Panc1 (cell line): ENCODE measurements at regions not wholly inside any gene's neighbourhood (a gene's known extent, or its start where the extent isn't known, plus 50 kb on each side); places are given as distances from the start of the nearest gene placed in this dataset.

Experiments
- ATAC-seq: fragments of 200-7000 bp; cut with Tn5 transposase; 2 replicates; pipeline ENCODE4 v1.9.1; 2020; ENCODE audit warnings: mild to moderate bottlenecking, moderate library complexity
- BruUV-seq: library from RNA; stranded (reverse); fragments of 400-500 nt; replicated peaks from 2 replicates; lab custom pipeline; 2021; lab: Mats Ljungman, UMichigan
- CTCF ChIA-PET: fragments of 300-600 bp; sonication (Branson Sonifier 250); formaldehyde crosslinking; loops from one replicate; lab custom pipeline; 2022; ENCODE audit warnings: antibody characterized with exemption; lab: Charles Lee
- POLR2A ChIA-PET: fragments of 300-600 bp; sonication (Branson Sonifier 250); formaldehyde crosslinking; loops from one replicate; lab custom pipeline; 2022; ENCODE audit warnings: antibody characterized with exemption; lab: Charles Lee
- DNase-seq: peaks from one replicate; pipeline ENCODE4 v3.0.0-alpha.2; 2010; ENCODE audit warnings: low read depth, low spot score
- H3K27ac ChIP-seq: 2 replicates; pipeline ENCODE4 v1.5.1; 2011; ENCODE audit warnings: mild to moderate bottlenecking, low read length, inconsistent platforms
- H3K27me3 ChIP-seq: fragments of 200-500 bp; sonication (Bioruptor generic); 2 replicates; pipeline ENCODE4 v1.6.0; 2014; ENCODE audit warnings: low read length, inconsistent platforms; ENCODE audit not compliant: control insufficient read depth, insufficient read depth
- H3K36me3 ChIP-seq: fragments of 200-500 bp; sonication (Bioruptor generic); 2 replicates; pipeline ENCODE4 v1.5.1; 2014; ENCODE audit warnings: inconsistent platforms, mild to moderate bottlenecking, low read length, moderate library complexity; ENCODE audit not compliant: control insufficient read depth, insufficient read depth
- H3K4me1 ChIP-seq: 2 replicates; pipeline ENCODE4 v1.5.1; 2011; ENCODE audit warnings: inconsistent platforms, mild to moderate bottlenecking, low read length, moderate library complexity; ENCODE audit not compliant: control insufficient read depth, insufficient read depth
- H3K4me3 ChIP-seq, 2 experiments: 2 replicates each; pipeline ENCODE4 v1.5.1; 2011 to 2012; ENCODE audit warnings: low read depth in 2 of 2, low read length in 2 of 2, mild to moderate bottlenecking in 2 of 2, inconsistent platforms in 1 of 2, moderate library complexity in 1 of 2
- H3K9me3 ChIP-seq: fragments of 200-500 bp; sonication (Bioruptor generic); 2 replicates; pipeline ENCODE4 v1.5.1; 2014; ENCODE audit warnings: low read depth, mild to moderate bottlenecking, inconsistent platforms, low read length, moderate library complexity; ENCODE audit not compliant: control insufficient read depth, insufficient read depth
- POLR2AphosphoS5 ChIP-seq: IDR thresholded peaks from 2 replicates; pipeline ENCODE4 v1.6.1; 2012; ENCODE audit warnings: mild to moderate bottlenecking, low read depth, low read length, moderate library complexity
- SIN3A ChIP-seq: IDR thresholded peaks from 2 replicates; pipeline ENCODE4 v1.6.1; 2012; ENCODE audit warnings: low read depth, mild to moderate bottlenecking, low read length, moderate library complexity, borderline replicate concordance; ENCODE audit not compliant: insufficient read depth
- TCF7L2 ChIP-seq: IDR thresholded peaks from 2 replicates; pipeline ENCODE4 v1.6.1; 2011; ENCODE audit warnings: mild to moderate bottlenecking, low read depth, low read length, inconsistent platforms
- in situ Hi-C: cut with HindIII; loops from 2 replicates; pipeline ENCODE4 v1.10.0; 2016; ENCODE audit warnings: low sequenced_read_pairs, low pct_unique_long_range_greater_than_20kb
- intact Hi-C: fragments of 100-400 bp; cut with micrococcal nuclease; formaldehyde crosslinking; loops from one replicate; pipeline ENCODE4 v1.10.0; 2022; ENCODE audit not compliant: unreplicated experiment
- TF ChIP-seq, protein P1 (sequence below), 2 experiments: IDR thresholded peaks; 2 replicates each; pipeline ENCODE4 v1.6.1; 2011 to 2012; ENCODE audit warnings: low read depth in 2 of 2, control low read depth in 1 of 2, low read length in 1 of 2, mild to moderate bottlenecking in 1 of 2, moderate library complexity in 1 of 2; ENCODE audit not compliant: insufficient read depth in 1 of 2
- TF ChIP-seq, protein P2 (sequence below): fragments of 450-650 bp; IDR thresholded peaks from 2 replicates; pipeline ENCODE4 v1.5.1; 2017; ENCODE audit warnings: mild to moderate bottlenecking

- DNase-seq = no peak
- Histone ChIP-seq H3K27ac (no peak overlapping the region), H3K9me3 (no peaks in the 10 kb centered on the region), H3K36me3 (no peaks in the 10 kb centered on the region), H3K27me3 (no peaks in the 10 kb centered on the region), H3K4me3 (no peak overlapping the region), H3K4me1 (no peaks in the 10 kb centered on the region)
- ChIA-PET CTCF (no interaction called here), POLR2A (no interaction called here)
- TF ChIP-seq, protein P1, sequence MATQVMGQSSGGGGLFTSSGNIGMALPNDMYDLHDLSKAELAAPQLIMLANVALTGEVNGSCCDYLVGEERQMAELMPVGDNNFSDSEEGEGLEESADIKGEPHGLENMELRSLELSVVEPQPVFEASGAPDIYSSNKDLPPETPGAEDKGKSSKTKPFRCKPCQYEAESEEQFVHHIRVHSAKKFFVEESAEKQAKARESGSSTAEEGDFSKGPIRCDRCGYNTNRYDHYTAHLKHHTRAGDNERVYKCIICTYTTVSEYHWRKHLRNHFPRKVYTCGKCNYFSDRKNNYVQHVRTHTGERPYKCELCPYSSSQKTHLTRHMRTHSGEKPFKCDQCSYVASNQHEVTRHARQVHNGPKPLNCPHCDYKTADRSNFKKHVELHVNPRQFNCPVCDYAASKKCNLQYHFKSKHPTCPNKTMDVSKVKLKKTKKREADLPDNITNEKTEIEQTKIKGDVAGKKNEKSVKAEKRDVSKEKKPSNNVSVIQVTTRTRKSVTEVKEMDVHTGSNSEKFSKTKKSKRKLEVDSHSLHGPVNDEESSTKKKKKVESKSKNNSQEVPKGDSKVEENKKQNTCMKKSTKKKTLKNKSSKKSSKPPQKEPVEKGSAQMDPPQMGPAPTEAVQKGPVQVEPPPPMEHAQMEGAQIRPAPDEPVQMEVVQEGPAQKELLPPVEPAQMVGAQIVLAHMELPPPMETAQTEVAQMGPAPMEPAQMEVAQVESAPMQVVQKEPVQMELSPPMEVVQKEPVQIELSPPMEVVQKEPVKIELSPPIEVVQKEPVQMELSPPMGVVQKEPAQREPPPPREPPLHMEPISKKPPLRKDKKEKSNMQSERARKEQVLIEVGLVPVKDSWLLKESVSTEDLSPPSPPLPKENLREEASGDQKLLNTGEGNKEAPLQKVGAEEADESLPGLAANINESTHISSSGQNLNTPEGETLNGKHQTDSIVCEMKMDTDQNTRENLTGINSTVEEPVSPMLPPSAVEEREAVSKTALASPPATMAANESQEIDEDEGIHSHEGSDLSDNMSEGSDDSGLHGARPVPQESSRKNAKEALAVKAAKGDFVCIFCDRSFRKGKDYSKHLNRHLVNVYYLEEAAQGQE (IDR thresholded peaks at IDR 0.05; ENCODE audit: insufficient read depth in 1 of 2, low read depth in 2 of 2, low read length in 1 of 2) = no peak
- no peak for TF ChIP-seq SIN3A
- no peak for TF ChIP-seq TCF7L2
- TF ChIP-seq, protein P2, sequence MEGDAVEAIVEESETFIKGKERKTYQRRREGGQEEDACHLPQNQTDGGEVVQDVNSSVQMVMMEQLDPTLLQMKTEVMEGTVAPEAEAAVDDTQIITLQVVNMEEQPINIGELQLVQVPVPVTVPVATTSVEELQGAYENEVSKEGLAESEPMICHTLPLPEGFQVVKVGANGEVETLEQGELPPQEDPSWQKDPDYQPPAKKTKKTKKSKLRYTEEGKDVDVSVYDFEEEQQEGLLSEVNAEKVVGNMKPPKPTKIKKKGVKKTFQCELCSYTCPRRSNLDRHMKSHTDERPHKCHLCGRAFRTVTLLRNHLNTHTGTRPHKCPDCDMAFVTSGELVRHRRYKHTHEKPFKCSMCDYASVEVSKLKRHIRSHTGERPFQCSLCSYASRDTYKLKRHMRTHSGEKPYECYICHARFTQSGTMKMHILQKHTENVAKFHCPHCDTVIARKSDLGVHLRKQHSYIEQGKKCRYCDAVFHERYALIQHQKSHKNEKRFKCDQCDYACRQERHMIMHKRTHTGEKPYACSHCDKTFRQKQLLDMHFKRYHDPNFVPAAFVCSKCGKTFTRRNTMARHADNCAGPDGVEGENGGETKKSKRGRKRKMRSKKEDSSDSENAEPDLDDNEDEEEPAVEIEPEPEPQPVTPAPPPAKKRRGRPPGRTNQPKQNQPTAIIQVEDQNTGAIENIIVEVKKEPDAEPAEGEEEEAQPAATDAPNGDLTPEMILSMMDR = no peak
- TF ChIP-seq POLR2AphosphoS5 = no peak
- intact Hi-C loops (no loop called here), in situ Hi-C loops (no loop called here)
- BruUV-seq = no TSS peak
- no peak for ATAC-seq
These were observed 91.1 kb upstream of the MAPK4 start for GRCh38 chr18:50468807-50469206.

GRCh38 chr18:50469380-50469781 lies 90.5 kb upstream of the MAPK4 start:
- CTCF ChIA-PET = no interaction called here
- Histone ChIP-seq H3K4me1 (no peaks in the 10 kb centered on the region), H3K27me3 (no peaks in the 10 kb centered on the region), H3K4me3 (no peak overlapping the region), H3K36me3 (no peaks in the 10 kb centered on the region), H3K27ac (no peak overlapping the region), H3K9me3 (no peaks in the 10 kb centered on the region)
- in situ Hi-C loops = no loop called here
- intact Hi-C loops = no loop called here
- ATAC-seq = no peak
- no peak for TF ChIP-seq TCF7L2
- TF ChIP-seq POLR2AphosphoS5 = no peak
- TF ChIP-seq, protein P1 (IDR thresholded peaks at IDR 0.05; ENCODE audit: insufficient read depth in 1 of 2, low read depth in 2 of 2, low read length in 1 of 2) = no peak
- TF ChIP-seq, protein P2 = no peak
- TF ChIP-seq SIN3A = no peak
- no TSS peak for BruUV-seq
- POLR2A ChIA-PET = no interaction called here
- no peak for DNase-seq
